Transverse colon (tissue), 4 donors: ENCODE measurements at regions not wholly inside any gene's neighbourhood (a gene's known extent, or its start where the extent isn't known, plus 50 kb on each side); places are given as distances from the start of the nearest gene placed in this dataset.

Experiments
- CTCF ChIP-seq, 5 experiments: fragments of 200-600 bp in 3 of 5; fragments of 450-650 bp in 2 of 5; sonication (generic) in 3 of 5; IDR thresholded peaks; 1 replicate in 2 of 5; 2 replicates in 3 of 5; pipeline ENCODE4 v1.5.1; 2016 to 2017; ENCODE audit warnings: antibody characterized with exemption in 5 of 5, inconsistent platforms in 3 of 5, mild to moderate bottlenecking in 2 of 5, moderate library complexity in 1 of 5
- POLR2A ChIP-seq: fragments of 450-650 bp; IDR thresholded peaks from one replicate; pipeline ENCODE4 v1.6.1; 2016; ENCODE audit warnings: antibody characterized with exemption, mild to moderate bottlenecking, moderate library complexity
- POLR2AphosphoS5 ChIP-seq, 3 donors: sonication (generic); formaldehyde crosslinking; IDR thresholded peaks; one replicate each; pipeline ENCODE4 v1.6.1; 2016; ENCODE audit warnings: antibody characterized with exemption in 3 of 3

- TF ChIP-seq CTCF (IDR thresholded peaks at IDR 0.05) (no peak), POLR2A (no peak), POLR2AphosphoS5 (IDR thresholded peaks at IDR 0.05) (no peak)
These were observed 313.1 kb upstream of the RNF32 start for GRCh38 chr7:156327474-156327873.
